PC-9 (cell line): ENCODE measurements at regions not wholly inside any gene's neighbourhood (a gene's known extent, or its start where the extent isn't known, plus 50 kb on each side); places are given as distances from the start of the nearest gene placed in this dataset.

Experiments
- CTCF ChIP-seq: fragments of 200-600 bp; sonication (generic); conservative IDR thresholded peaks from 2 replicates; pipeline ENCODE4 v1.6.1; 2017; ENCODE audit warnings: mixed run types, antibody characterized with exemption, mild to moderate bottlenecking, moderate library complexity
- EZH2 ChIP-seq: fragments of 200-600 bp; sonication (generic); IDR thresholded peaks from 2 replicates; pipeline ENCODE4 v1.8.0; 2017; ENCODE audit warnings: antibody characterized with exemption, low read depth

- TF ChIP-seq EZH2: no peak
- no peak for TF ChIP-seq CTCF
Measured at GRCh38 chr9:105968811-105969466, 274.6 kb downstream of the TMEM38B start.
